SH-SY5Y (cell line): ENCODE measurements at regions not wholly inside any gene's neighbourhood (a gene's known extent, or its start where the extent isn't known, plus 50 kb on each side); places are given as distances from the start of the nearest gene placed in this dataset.

Experiments used
- GATA2 ChIP-seq: IDR thresholded peaks from 2 replicates; pipeline ENCODE4 v1.6.1; 2011; ENCODE audit warnings: mild to moderate bottlenecking, low read depth, low read length
- GATA3 ChIP-seq: IDR thresholded peaks from 2 replicates; pipeline ENCODE4 v1.6.1; 2011; ENCODE audit warnings: low read depth, mild to moderate bottlenecking, low read length, moderate library complexity

- TF ChIP-seq GATA2 (no peak), GATA3 (no peak)
Observed at GRCh38 chrX:123083924-123084323, 100.2 kb upstream of the GRIA3 start.
